SIG-M5 (cell line): ENCODE measurements at regions not wholly inside any gene's neighbourhood (a gene's known extent, or its start where the extent isn't known, plus 50 kb on each side); places are given as distances from the start of the nearest gene placed in this dataset.

Experiments
- DNase-seq: peaks from one replicate; lab custom pipeline; 2025; lab: John Stamatoyannopoulos, UW

- no peak for DNase-seq
These were observed 458.1 kb upstream of the CDH18 start for GRCh38 chr5:20446121-20446520.

DNA sequence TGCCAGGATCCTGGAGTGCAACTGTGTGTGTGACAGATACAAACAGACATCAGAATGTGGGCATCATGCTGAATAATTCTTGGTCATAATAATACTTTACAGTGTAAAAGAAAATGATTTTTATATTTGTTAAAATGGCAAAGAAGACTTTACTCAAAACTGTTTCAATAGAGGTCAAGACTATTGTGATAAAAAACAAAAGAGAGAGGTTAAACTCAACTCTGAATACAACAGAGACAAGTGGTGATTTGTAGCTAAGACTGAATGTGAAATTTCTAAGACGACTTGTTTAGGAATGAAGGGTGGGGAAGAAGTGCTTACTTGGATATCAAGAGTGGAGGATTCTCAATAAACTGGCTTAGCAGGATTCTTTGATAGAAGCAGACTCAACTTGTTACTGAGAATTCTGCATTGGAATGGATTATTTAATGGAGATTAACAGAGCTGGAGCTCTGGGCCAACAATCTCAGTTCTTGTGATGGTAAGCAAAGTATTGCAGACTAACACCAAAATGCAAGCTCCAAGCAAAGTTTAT lies 457.4 kb upstream of the CDH18 start:
- DNase-seq: no peak

DNA sequence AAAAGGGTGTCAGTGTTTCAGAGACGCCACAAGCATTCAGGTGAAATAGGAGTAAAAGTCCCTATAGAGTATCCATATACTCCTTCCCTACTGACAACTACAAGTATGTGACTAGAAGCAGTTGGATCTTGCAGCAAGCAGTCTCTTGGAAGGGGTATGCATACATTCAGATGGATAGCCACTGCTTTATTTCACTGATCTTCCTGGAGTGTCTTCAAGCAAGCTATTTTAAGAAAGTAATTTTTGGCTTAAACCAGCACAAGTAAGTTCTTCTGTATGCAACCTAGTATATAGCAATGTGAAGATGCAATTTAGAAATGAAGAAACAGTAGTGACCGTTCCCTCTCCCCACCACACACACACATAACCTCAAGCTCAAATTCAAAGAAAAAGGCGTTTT lies 446.8 kb upstream of the CDH18 start:
- DNase-seq: no peak

DNA sequence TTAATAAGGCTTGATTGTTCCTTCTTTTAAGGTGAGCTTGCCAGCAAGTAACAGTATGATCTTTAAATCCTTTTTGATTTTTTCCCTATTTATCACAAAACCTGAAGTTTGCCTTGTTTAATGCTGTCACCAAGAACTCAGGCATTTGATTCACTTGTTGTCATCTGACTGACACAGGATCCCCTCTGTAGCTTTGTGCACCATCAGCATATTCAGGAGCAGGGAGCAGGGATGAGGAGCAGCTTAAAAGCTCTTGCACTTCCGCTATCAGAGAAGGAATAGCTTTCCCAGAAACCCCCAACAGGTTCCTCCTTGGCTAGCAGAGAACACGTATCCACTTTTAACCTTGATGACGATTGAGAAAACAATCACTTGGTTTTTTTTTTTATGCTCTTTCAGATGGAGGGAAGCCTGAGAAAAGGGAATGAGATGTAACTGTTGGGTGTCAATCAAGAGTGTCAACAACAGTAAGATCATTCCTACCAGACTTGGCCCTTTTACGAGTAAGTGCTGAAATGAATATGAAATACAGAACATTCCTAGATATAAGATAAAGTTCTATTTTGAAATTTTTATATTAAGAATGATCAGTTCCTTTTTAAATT lies 433.1 kb upstream of the CDH18 start:
- no peak for DNase-seq
